Neural crest cell (in vitro differentiated cells): ENCODE measurements at regions not wholly inside any gene's neighbourhood (a gene's known extent, or its start where the extent isn't known, plus 50 kb on each side); places are given as distances from the start of the nearest gene placed in this dataset.
A peak's percentile ranks its signal among the peaks of the same experiment; 100 is the strongest.

Experiments used
- DNase-seq: peaks from one replicate; pipeline ENCODE4 v3.0.0; 2021; ENCODE audit warnings: low read depth, mixed read lengths, low spot score
- H3K27ac Mint-ChIP-seq: one replicate; pipeline ENCODE4 v1.8.0; 2021; ENCODE audit warnings: mild to moderate bottlenecking, mixed read lengths; ENCODE audit not compliant: unreplicated experiment
- H3K27me3 Mint-ChIP-seq: 2 replicates; pipeline ENCODE4 v1.8.0; 2021; ENCODE audit warnings: low read depth, mild to moderate bottlenecking, mixed read lengths
- H3K36me3 Mint-ChIP-seq: 2 replicates; pipeline ENCODE4 v1.8.0; 2021; ENCODE audit warnings: low read depth, mild to moderate bottlenecking, mixed read lengths
- H3K4me1 Mint-ChIP-seq: 2 replicates; pipeline ENCODE4 v1.8.0; 2021; ENCODE audit warnings: mixed read lengths
- H3K4me3 Mint-ChIP-seq: one replicate; pipeline ENCODE4 v1.8.0; 2021; ENCODE audit warnings: mild to moderate bottlenecking, mixed read lengths
- H3K9me3 Mint-ChIP-seq: 2 replicates; pipeline ENCODE4 v1.8.0; 2021; ENCODE audit warnings: mixed read lengths
- TF ChIP-seq, protein P1 (sequence below): fragments of 200-600 bp; sonication (generic); conservative IDR thresholded peaks from 2 replicates; pipeline ENCODE4 v1.5.0; 2021; ENCODE audit warnings: antibody characterized with exemption, mild to moderate bottlenecking

DNA sequence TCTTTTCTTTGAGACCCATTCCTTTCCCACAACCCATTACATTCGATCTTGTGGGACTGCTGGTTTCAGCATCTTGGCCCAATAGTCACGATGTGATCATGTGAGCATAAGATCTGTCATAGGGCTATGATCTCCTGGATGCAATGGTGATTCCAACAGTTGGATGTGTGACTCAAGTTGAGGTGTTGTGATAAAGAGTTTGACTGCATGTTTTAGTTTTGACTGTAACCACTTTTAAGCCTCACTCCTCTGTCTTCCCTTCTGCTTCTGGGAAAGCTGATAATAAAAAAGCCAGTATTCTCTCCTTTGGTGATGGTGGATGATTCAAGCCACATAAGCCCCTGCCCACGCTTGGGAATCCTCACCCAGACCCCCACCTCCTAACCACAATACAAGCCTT is 117.0 kb upstream of the ASCC3 start:
- H3K4me3 Mint-ChIP-seq, result no peak overlapping the region
- TF ChIP-seq, protein P1, sequence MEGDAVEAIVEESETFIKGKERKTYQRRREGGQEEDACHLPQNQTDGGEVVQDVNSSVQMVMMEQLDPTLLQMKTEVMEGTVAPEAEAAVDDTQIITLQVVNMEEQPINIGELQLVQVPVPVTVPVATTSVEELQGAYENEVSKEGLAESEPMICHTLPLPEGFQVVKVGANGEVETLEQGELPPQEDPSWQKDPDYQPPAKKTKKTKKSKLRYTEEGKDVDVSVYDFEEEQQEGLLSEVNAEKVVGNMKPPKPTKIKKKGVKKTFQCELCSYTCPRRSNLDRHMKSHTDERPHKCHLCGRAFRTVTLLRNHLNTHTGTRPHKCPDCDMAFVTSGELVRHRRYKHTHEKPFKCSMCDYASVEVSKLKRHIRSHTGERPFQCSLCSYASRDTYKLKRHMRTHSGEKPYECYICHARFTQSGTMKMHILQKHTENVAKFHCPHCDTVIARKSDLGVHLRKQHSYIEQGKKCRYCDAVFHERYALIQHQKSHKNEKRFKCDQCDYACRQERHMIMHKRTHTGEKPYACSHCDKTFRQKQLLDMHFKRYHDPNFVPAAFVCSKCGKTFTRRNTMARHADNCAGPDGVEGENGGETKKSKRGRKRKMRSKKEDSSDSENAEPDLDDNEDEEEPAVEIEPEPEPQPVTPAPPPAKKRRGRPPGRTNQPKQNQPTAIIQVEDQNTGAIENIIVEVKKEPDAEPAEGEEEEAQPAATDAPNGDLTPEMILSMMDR, result no peak
- peaks cover 4% of the 10 kb centered on the region for H3K9me3 Mint-ChIP-seq
- DNase-seq, result no peak
- H3K27me3 Mint-ChIP-seq, result no peaks in the 10 kb centered on the region
- peak overlapping the region; percentile 4 for H3K27ac Mint-ChIP-seq
- no peaks in the 10 kb centered on the region for H3K36me3 Mint-ChIP-seq
- no peaks in the 10 kb centered on the region for H3K4me1 Mint-ChIP-seq

DNA sequence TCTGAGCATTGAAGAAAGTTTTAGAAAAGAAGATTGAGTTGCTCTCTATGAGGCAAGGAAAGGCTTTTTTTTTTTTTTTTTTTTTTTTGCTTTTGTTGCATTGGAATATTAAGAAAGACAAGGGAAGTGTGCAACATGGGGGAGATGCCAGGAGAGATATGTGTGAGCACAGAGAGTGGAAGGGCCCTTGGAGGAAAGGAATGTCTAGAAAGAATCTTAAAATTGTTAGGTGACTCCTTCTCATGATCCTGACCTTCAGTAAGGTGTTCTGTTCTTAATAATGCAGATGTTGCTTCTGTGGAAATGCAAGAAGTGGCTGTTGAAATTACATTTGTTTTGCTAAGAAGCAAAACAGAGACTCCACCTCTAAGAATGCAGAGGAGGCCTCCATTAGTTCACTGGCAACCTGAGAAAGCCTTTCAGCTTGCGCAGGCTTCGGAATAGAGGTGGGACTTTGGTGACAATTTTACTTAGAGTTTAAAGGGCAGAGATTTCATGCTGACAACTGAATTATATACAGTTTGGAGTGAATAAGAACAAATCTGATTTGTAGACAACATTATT is 118.0 kb upstream of the ASCC3 start:
- Mint-ChIP-seq H3K36me3 (peaks cover 3% of the 10 kb centered on the region), H3K4me3 (no peak overlapping the region), H3K9me3 (peaks cover 9% of the 10 kb centered on the region), H3K27me3 (no peaks in the 10 kb centered on the region), H3K4me1 (no peaks in the 10 kb centered on the region), H3K27ac (no peak overlapping the region)
- DNase-seq, result no peak
- TF ChIP-seq, protein P1, result no peak

GRCh38 chr6:101000341-101000740 is 119.2 kb upstream of the ASCC3 start:
- Mint-ChIP-seq H3K4me3 (no peak overlapping the region), H3K27me3 (no peaks in the 10 kb centered on the region), H3K27ac (no peak overlapping the region), H3K4me1 (no peaks in the 10 kb centered on the region), H3K9me3 (peaks cover 14% of the 10 kb centered on the region), H3K36me3 (peaks cover 3% of the 10 kb centered on the region)
- DNase-seq, result no peak
- TF ChIP-seq, protein P1, result no peak

- Mint-ChIP-seq H3K4me1 (no peaks in the 10 kb centered on the region), H3K27ac (no peak overlapping the region), H3K27me3 (no peaks in the 10 kb centered on the region), H3K9me3 (peaks cover 14% of the 10 kb centered on the region), H3K4me3 (no peak overlapping the region), H3K36me3 (peaks cover 3% of the 10 kb centered on the region)
- no peak for DNase-seq
- TF ChIP-seq, protein P1, result no peak
Observed at GRCh38 chr6:101001012-101001411, 119.9 kb upstream of the ASCC3 start.

DNA sequence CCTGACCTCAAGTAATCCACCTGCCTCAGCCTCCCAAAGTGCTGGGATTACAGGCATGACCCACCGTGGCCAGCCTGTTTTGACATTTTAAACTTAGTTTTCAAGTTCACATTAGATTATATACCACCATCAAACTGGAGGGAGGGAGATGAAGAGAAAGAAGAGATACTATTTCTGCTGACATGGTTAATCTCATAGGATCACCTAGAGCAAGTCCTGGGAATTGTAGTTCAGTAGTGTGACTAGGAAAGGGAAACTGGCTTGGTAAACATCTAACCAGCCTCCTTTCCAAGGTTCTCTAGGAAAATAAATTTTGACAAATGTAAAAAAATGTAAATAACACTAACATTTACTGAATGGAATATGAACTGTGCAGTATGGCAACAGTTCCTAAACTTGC is 120.5 kb upstream of the ASCC3 start:
- Mint-ChIP-seq H3K36me3 (peaks cover 3% of the 10 kb centered on the region), H3K27me3 (no peaks in the 10 kb centered on the region), H3K4me1 (no peaks in the 10 kb centered on the region), H3K4me3 (no peak overlapping the region), H3K9me3 (peaks cover 14% of the 10 kb centered on the region), H3K27ac (no peak overlapping the region)
- DNase-seq, result no peak
- TF ChIP-seq, protein P1, result no peak
